ENCODE measurements at regions not wholly inside any gene's neighbourhood (a gene's known extent, or its start where the extent isn't known, plus 50 kb on each side); places are given as distances from the start of the nearest gene placed in this dataset.

GRCh38 chr1:57843760-57844159 lies 419.9 kb upstream of the DAB1 start:
- ChIA-PET POLR2A (no interaction called here), RAD21 (ENCODE audit: low non-redundant PET in 1 of 2, low total read pairs in 2 of 2, uncharacterized antibody in 2 of 2, unreplicated experiment in 2 of 2) (no interaction called here), CTCF (no interaction called here)
- Histone ChIP-seq H3K4me2 (ENCODE audit: low read length) (no peak overlapping the region), H4K20me1 (ENCODE audit: insufficient read depth) (no peaks in the 10 kb centered on the region), H3K27me3 (ENCODE audit: insufficient read depth, low read length) (no peaks in the 10 kb centered on the region), H3K9me2 (ENCODE audit: insufficient read depth) (no peaks in the 10 kb centered on the region), H3K9ac (ENCODE audit: low read length) (no peak overlapping the region), H3K9me3 (ENCODE audit: control insufficient read depth in 1 of 2, insufficient read depth in 1 of 2, low read depth in 1 of 2, low read length in 2 of 2) (no peaks in the 10 kb centered on the region; a peak in 1 of 4 replicates), H2AFZ (ENCODE audit: low read depth, low read length, poor library complexity, severe bottlenecking) (no peak overlapping the region), H3K4me1 (ENCODE audit: control insufficient read depth in 1 of 2, insufficient read depth in 2 of 2, low read length in 2 of 2) (no peaks in the 10 kb centered on the region), H3K79me2 (ENCODE audit: insufficient read depth, low read length) (no peaks in the 10 kb centered on the region), H3K36me3 (ENCODE audit: control insufficient read depth in 1 of 2, insufficient read depth in 2 of 2, low read length in 2 of 2) (no peaks in the 10 kb centered on the region), H3K27ac (ENCODE audit: low read depth, low read length) (no peak overlapping the region), H3K4me3 (replicated peaks in 1 of 2; ENCODE audit: low read depth in 1 of 2, low read length in 2 of 2) (no peak overlapping the region)
- ATAC-seq = no peak
- intact Hi-C loops (cut with micrococcal nuclease) = no loop called here
- TF ChIP-seq RAD21 (IDR thresholded peaks at IDR 0.05; ENCODE audit: low read depth) (no peak), EZH2phosphoT487 (IDR thresholded peaks at IDR 0.05; ENCODE audit: borderline replicate concordance) (no peak), YY1 (IDR thresholded peaks at IDR 0.05; ENCODE audit: extremely low read depth, insufficient replicate concordance, low read depth, low read length) (no peak), ELF1 (IDR thresholded peaks at IDR 0.05; ENCODE audit: borderline replicate concordance, low read depth) (no peak), FOSL1 (IDR thresholded peaks at IDR 0.05; ENCODE audit: low read depth) (no peak), EZH2 (IDR thresholded peaks at IDR 0.05) (no peak), ZFX (IDR thresholded peaks at IDR 0.05) (no peak), SRF (IDR thresholded peaks at IDR 0.05; ENCODE audit: low read depth) (no peak)
- BruUV-seq (replicated peaks) = no TSS peak
- no peak for DNase-seq (ENCODE audit: low read depth, low spot score)

- DNase-seq (ENCODE audit: low read depth, low spot score) (no peak), ATAC-seq (no peak)
- BruUV-seq (replicated peaks) = no TSS peak
- Histone ChIP-seq H3K9ac (ENCODE audit: low read length) (no peak overlapping the region), H3K4me1 (ENCODE audit: control insufficient read depth in 1 of 2, insufficient read depth in 2 of 2, low read length in 2 of 2) (no peaks in the 10 kb centered on the region), H3K4me2 (ENCODE audit: low read length) (no peak overlapping the region), H4K20me1 (ENCODE audit: insufficient read depth) (no peaks in the 10 kb centered on the region), H3K27me3 (ENCODE audit: insufficient read depth, low read length) (no peaks in the 10 kb centered on the region), H3K9me2 (ENCODE audit: insufficient read depth) (no peaks in the 10 kb centered on the region), H3K36me3 (ENCODE audit: control insufficient read depth in 1 of 2, insufficient read depth in 2 of 2, low read length in 2 of 2) (no peaks in the 10 kb centered on the region), H3K27ac (ENCODE audit: low read depth, low read length) (no peak overlapping the region), H3K4me3 (replicated peaks in 1 of 2; ENCODE audit: low read depth in 1 of 2, low read length in 2 of 2) (no peak overlapping the region), H3K9me3 (ENCODE audit: control insufficient read depth in 1 of 2, insufficient read depth in 1 of 2, low read depth in 1 of 2, low read length in 2 of 2) (no peaks in the 10 kb centered on the region; a peak in 1 of 4 replicates), H3K79me2 (ENCODE audit: insufficient read depth, low read length) (no peaks in the 10 kb centered on the region), H2AFZ (ENCODE audit: low read depth, low read length, poor library complexity, severe bottlenecking) (no peak overlapping the region)
- POLR2A ChIA-PET = no interaction called here
- CTCF ChIA-PET = no interaction called here
- RAD21 ChIA-PET (ENCODE audit: low non-redundant PET in 1 of 2, low total read pairs in 2 of 2, uncharacterized antibody in 2 of 2, unreplicated experiment in 2 of 2) = no interaction called here
- intact Hi-C loops (cut with micrococcal nuclease) = no loop called here
- TF ChIP-seq FOSL1 (IDR thresholded peaks at IDR 0.05; ENCODE audit: low read depth) (no peak), JUND (IDR thresholded peaks at IDR 0.05) (no peak), EZH2phosphoT487 (IDR thresholded peaks at IDR 0.05; ENCODE audit: borderline replicate concordance) (no peak), SP1 (IDR thresholded peaks at IDR 0.05; ENCODE audit: low read depth) (no peak)
These were observed 415.7 kb upstream of the DAB1 start for GRCh38 chr1:57839526-57839925.
